SK-N-SH treated with all-trans-retinoic acid at 6 μM for 48 hours (cell line): ENCODE measurements at regions not wholly inside any gene's neighbourhood (a gene's known extent, or its start where the extent isn't known, plus 50 kb on each side); places are given as distances from the start of the nearest gene placed in this dataset.

Source experiments
- ATAC-seq: fragments of 200-7000 bp; cut with Tn5 transposase; 3 replicates; pipeline ENCODE4 v1.9.1; 2020; ENCODE audit warnings: mild to moderate bottlenecking, moderate library complexity
- ARNTL ChIP-seq: fragments of 450-650 bp; formaldehyde crosslinking; IDR thresholded peaks from 2 replicates; pipeline ENCODE4 v1.5.0; 2020; ENCODE audit warnings: low read depth, mild to moderate bottlenecking, moderate library complexity, borderline replicate concordance
- BACH2 ChIP-seq: fragments of 250-450 bp; sonication (Bioruptor Pico); IDR thresholded peaks from 2 replicates; pipeline ENCODE4 v1.9.0; 2021; ENCODE audit warnings: mild to moderate bottlenecking, borderline replicate concordance
- CSDC2 ChIP-seq: fragments of 250-450 bp; sonication (Bioruptor Pico); IDR thresholded peaks from 2 replicates; pipeline ENCODE4 v1.5.0; 2020; ENCODE audit warnings: mild to moderate bottlenecking, moderate library complexity
- GLIS3 ChIP-seq: fragments of 250-450 bp; sonication (Bioruptor Pico); IDR thresholded peaks from 2 replicates; pipeline ENCODE4 v1.5.0; 2020; ENCODE audit warnings: mild to moderate bottlenecking, moderate library complexity
- ISL1 ChIP-seq: fragments of 250-450 bp; sonication (Bioruptor Pico); IDR thresholded peaks from 2 replicates; pipeline ENCODE4 v2.1.2; 2022; ENCODE audit warnings: mild to moderate bottlenecking, moderate library complexity
- OSR1 ChIP-seq: fragments of 250-450 bp; sonication (Bioruptor Pico); IDR thresholded peaks from 2 replicates; pipeline ENCODE4 v1.8.0; 2022; ENCODE audit warnings: moderate library complexity, mild to moderate bottlenecking, inconsistent platforms
- PPARA ChIP-seq: fragments of 250-450 bp; sonication (Bioruptor Pico); IDR thresholded peaks from 2 replicates; pipeline ENCODE4 v1.5.0; 2020; ENCODE audit warnings: mild to moderate bottlenecking, borderline replicate concordance
- RARB ChIP-seq: fragments of 250-450 bp; sonication (Bioruptor Pico); IDR thresholded peaks from 2 replicates; pipeline ENCODE4 v1.8.0; 2021; ENCODE audit warnings: mild to moderate bottlenecking, moderate library complexity
- SNAI2 ChIP-seq: fragments of 250-450 bp; sonication (Bioruptor Pico); IDR thresholded peaks from 2 replicates; pipeline ENCODE4 v1.5.0; 2020; ENCODE audit warnings: mild to moderate bottlenecking, moderate library complexity
- TOX ChIP-seq: fragments of 250-450 bp; sonication (Bioruptor Pico); IDR thresholded peaks from 2 replicates; pipeline ENCODE4 v1.8.0; 2021; ENCODE audit warnings: mild to moderate bottlenecking, moderate library complexity, borderline replicate concordance
- ZC3H10 ChIP-seq: fragments of 250-450 bp; sonication (Bioruptor Pico); IDR thresholded peaks from 2 replicates; pipeline ENCODE4 v1.5.1; 2021; ENCODE audit warnings: mild to moderate bottlenecking, moderate library complexity
- ZFP3 ChIP-seq: fragments of 250-450 bp; sonication (Bioruptor Pico); IDR thresholded peaks from 2 replicates; pipeline ENCODE4 v1.5.0; 2020; ENCODE audit warnings: mild to moderate bottlenecking, moderate library complexity
- ZFP30 ChIP-seq: fragments of 450-650 bp; formaldehyde crosslinking; IDR thresholded peaks from 2 replicates; pipeline ENCODE4 v1.5.0; 2022; ENCODE audit warnings: mild to moderate bottlenecking, moderate library complexity
- ZNF565 ChIP-seq: fragments of 450-650 bp; formaldehyde crosslinking; conservative IDR thresholded peaks from 2 replicates; pipeline ENCODE4 v1.5.0; 2020; ENCODE audit warnings: low read depth, mild to moderate bottlenecking, moderate library complexity
- ZNF70 ChIP-seq: fragments of 450-650 bp; formaldehyde crosslinking; IDR thresholded peaks from 2 replicates; pipeline ENCODE4 v1.5.0; 2020; ENCODE audit warnings: mild to moderate bottlenecking, moderate library complexity
- ZNF8 ChIP-seq: fragments of 450-650 bp; formaldehyde crosslinking; IDR thresholded peaks from 2 replicates; pipeline ENCODE4 v1.5.0; 2020; ENCODE audit warnings: mild to moderate bottlenecking, moderate library complexity
- TF ChIP-seq, protein P1 (sequence below): fragments of 250-450 bp; sonication (Bioruptor Pico); IDR thresholded peaks from 2 replicates; pipeline ENCODE4 v1.8.0; 2020; ENCODE audit warnings: mild to moderate bottlenecking, moderate library complexity, borderline replicate concordance
- TF ChIP-seq, protein P2 (sequence below): fragments of 250-450 bp; sonication (Bioruptor Pico); IDR thresholded peaks from 2 replicates; pipeline ENCODE4 v1.5.1; 2021; ENCODE audit warnings: mild to moderate bottlenecking, moderate library complexity
- TF ChIP-seq, protein P3 (sequence below): fragments of 250-450 bp; sonication (Bioruptor Pico); IDR thresholded peaks from 2 replicates; pipeline ENCODE4 v1.8.0; 2021; ENCODE audit warnings: low read depth, mild to moderate bottlenecking, moderate library complexity, borderline replicate concordance
- TF ChIP-seq, protein P4 (sequence below): fragments of 250-450 bp; sonication (Bioruptor Pico); IDR thresholded peaks from 2 replicates; pipeline ENCODE4 v1.5.0; 2020; ENCODE audit warnings: mild to moderate bottlenecking, moderate library complexity
- TF ChIP-seq, protein P5 (sequence below): fragments of 250-450 bp; sonication (Bioruptor Pico); IDR thresholded peaks from 2 replicates; pipeline ENCODE4 v1.5.1; 2020; ENCODE audit warnings: low read depth, mild to moderate bottlenecking, moderate library complexity

DNA sequence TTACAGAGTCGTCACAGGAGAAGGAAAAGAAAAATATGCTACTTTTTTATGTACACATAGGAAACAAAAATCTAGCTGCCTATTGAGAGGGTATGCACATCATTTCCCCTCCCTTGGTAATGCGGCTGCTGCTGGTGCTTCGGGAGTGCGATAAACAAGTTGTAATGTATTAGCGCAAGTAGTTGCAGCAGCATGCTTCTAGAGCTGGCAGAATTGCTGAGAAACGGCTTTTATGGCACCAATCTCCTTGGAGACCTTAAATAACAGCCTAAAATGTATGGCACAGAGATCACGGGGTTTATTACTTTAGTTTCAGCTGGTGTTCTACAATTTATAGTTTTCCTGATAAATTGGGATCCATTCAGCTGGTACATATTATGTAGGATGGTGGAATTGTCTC is 447.6 kb upstream of the TMPO start:
- TF ChIP-seq SNAI2 (CRISPR knock-in tag) (no peak), ZFP3 (CRISPR knock-in tag) (no peak), ZFP30 (CRISPR knock-in tag) (no peak), PPARA (CRISPR knock-in tag) (no peak), ZNF70 (no peak), ISL1 (CRISPR knock-in tag) (no peak), BACH2 (CRISPR knock-in tag) (no peak), ZC3H10 (CRISPR knock-in tag) (no peak), OSR1 (CRISPR knock-in tag) (no peak), ZNF565 (CRISPR knock-in tag) (no peak), GLIS3 (CRISPR knock-in tag) (no peak), ARNTL (CRISPR knock-in tag) (no peak), ZNF8 (CRISPR knock-in tag) (no peak), CSDC2 (CRISPR knock-in tag) (no peak), RARB (CRISPR knock-in tag) (no peak)
- TF ChIP-seq, protein P1, sequence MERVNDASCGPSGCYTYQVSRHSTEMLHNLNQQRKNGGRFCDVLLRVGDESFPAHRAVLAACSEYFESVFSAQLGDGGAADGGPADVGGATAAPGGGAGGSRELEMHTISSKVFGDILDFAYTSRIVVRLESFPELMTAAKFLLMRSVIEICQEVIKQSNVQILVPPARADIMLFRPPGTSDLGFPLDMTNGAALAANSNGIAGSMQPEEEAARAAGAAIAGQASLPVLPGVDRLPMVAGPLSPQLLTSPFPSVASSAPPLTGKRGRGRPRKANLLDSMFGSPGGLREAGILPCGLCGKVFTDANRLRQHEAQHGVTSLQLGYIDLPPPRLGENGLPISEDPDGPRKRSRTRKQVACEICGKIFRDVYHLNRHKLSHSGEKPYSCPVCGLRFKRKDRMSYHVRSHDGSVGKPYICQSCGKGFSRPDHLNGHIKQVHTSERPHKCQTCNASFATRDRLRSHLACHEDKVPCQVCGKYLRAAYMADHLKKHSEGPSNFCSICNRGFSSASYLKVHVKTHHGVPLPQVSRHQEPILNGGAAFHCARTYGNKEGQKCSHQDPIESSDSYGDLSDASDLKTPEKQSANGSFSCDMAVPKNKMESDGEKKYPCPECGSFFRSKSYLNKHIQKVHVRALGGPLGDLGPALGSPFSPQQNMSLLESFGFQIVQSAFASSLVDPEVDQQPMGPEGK (CRISPR knock-in tag), result no peak
- TF ChIP-seq, protein P2, sequence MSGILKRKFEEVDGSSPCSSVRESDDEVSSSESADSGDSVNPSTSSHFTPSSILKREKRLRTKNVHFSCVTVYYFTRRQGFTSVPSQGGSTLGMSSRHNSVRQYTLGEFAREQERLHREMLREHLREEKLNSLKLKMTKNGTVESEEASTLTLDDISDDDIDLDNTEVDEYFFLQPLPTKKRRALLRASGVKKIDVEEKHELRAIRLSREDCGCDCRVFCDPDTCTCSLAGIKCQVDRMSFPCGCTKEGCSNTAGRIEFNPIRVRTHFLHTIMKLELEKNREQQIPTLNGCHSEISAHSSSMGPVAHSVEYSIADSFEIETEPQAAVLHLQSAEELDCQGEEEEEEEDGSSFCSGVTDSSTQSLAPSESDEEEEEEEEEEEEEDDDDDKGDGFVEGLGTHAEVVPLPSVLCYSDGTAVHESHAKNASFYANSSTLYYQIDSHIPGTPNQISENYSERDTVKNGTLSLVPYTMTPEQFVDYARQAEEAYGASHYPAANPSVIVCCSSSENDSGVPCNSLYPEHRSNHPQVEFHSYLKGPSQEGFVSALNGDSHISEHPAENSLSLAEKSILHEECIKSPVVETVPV (CRISPR knock-in tag), result no peak
- TF ChIP-seq, protein P3, sequence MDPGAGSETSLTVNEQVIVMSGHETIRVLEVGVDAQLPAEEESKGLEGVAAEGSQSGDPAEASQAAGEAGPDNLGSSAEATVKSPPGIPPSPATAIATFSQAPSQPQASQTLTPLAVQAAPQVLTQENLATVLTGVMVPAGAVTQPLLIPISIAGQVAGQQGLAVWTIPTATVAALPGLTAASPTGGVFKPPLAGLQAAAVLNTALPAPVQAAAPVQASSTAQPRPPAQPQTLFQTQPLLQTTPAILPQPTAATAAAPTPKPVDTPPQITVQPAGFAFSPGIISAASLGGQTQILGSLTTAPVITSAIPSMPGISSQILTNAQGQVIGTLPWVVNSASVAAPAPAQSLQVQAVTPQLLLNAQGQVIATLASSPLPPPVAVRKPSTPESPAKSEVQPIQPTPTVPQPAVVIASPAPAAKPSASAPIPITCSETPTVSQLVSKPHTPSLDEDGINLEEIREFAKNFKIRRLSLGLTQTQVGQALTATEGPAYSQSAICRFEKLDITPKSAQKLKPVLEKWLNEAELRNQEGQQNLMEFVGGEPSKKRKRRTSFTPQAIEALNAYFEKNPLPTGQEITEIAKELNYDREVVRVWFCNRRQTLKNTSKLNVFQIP (CRISPR knock-in tag), result no peak
- no peak for ATAC-seq

DNA sequence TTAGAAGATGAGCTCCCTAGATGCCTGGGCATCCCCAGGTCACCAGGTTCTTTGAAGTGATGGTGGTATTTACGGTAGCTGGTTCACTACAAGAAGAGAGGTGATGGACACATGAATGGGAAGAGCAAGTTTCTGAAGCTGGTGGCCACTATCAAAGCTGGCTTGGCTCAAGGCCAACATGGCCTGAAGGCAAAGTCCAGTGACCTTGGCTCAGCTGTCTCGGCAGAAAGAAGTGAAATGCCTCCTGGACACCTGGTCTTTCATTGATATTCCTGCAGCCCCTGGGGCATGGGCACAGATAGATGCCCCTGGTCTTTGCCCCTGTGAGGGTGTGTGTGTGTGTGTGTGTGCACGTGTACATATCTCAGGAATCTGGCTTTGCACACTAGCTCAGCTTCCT is 441.8 kb upstream of the TMPO start:
- TF ChIP-seq, protein P3 (CRISPR knock-in tag), result no peak
- TF ChIP-seq ZNF565 (CRISPR knock-in tag) (no peak), ISL1 (CRISPR knock-in tag) (no peak), ZNF70 (no peak), ZNF8 (CRISPR knock-in tag) (no peak), ARNTL (CRISPR knock-in tag) (no peak), SNAI2 (CRISPR knock-in tag) (no peak), PPARA (CRISPR knock-in tag) (no peak), OSR1 (CRISPR knock-in tag) (no peak), RARB (CRISPR knock-in tag) (no peak), TOX (CRISPR knock-in tag) (no peak), ZFP3 (CRISPR knock-in tag) (no peak), ZFP30 (CRISPR knock-in tag) (no peak), BACH2 (CRISPR knock-in tag) (no peak)
- TF ChIP-seq, protein P2 (CRISPR knock-in tag), result no peak
- TF ChIP-seq, protein P4, sequence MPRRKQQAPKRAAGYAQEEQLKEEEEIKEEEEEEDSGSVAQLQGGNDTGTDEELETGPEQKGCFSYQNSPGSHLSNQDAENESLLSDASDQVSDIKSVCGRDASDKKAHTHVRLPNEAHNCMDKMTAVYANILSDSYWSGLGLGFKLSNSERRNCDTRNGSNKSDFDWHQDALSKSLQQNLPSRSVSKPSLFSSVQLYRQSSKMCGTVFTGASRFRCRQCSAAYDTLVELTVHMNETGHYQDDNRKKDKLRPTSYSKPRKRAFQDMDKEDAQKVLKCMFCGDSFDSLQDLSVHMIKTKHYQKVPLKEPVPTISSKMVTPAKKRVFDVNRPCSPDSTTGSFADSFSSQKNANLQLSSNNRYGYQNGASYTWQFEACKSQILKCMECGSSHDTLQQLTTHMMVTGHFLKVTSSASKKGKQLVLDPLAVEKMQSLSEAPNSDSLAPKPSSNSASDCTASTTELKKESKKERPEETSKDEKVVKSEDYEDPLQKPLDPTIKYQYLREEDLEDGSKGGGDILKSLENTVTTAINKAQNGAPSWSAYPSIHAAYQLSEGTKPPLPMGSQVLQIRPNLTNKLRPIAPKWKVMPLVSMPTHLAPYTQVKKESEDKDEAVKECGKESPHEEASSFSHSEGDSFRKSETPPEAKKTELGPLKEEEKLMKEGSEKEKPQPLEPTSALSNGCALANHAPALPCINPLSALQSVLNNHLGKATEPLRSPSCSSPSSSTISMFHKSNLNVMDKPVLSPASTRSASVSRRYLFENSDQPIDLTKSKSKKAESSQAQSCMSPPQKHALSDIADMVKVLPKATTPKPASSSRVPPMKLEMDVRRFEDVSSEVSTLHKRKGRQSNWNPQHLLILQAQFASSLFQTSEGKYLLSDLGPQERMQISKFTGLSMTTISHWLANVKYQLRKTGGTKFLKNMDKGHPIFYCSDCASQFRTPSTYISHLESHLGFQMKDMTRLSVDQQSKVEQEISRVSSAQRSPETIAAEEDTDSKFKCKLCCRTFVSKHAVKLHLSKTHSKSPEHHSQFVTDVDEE (CRISPR knock-in tag), result no peak
- TF ChIP-seq, protein P5, sequence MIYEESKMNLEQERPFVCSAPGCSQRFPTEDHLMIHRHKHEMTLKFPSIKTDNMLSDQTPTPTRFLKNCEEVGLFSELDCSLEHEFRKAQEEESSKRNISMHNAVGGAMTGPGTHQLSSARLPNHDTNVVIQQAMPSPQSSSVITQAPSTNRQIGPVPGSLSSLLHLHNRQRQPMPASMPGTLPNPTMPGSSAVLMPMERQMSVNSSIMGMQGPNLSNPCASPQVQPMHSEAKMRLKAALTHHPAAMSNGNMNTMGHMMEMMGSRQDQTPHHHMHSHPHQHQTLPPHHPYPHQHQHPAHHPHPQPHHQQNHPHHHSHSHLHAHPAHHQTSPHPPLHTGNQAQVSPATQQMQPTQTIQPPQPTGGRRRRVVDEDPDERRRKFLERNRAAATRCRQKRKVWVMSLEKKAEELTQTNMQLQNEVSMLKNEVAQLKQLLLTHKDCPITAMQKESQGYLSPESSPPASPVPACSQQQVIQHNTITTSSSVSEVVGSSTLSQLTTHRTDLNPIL (CRISPR knock-in tag), result no peak
- no peak for ATAC-seq
